ENCODE measurements at regions not wholly inside any gene's neighbourhood (a gene's known extent, or its start where the extent isn't known, plus 50 kb on each side); places are given as distances from the start of the nearest gene placed in this dataset.

GRCh38 chr6:105489216-105489530 is 86.3 kb upstream of the PREP start:
- H3K4me1 ChIP-seq (ENCODE audit: control insufficient read depth, insufficient read depth, low read length): no peaks in the 10 kb centered on the region
- POLR2A ChIA-PET: no interaction called here
- CTCF ChIA-PET: interaction anchor here (0.9 to 1.2 kb wide), 2 partner anchors 35 to 812 kb away, joined by 4 read pairs; no protein-coding TSS in a partner anchor

GRCh38 chr6:105488516-105489215 is 85.8 kb upstream of the PREP start:
- Histone ChIP-seq H3K36me3 (ENCODE audit: control insufficient read depth in 2 of 2, insufficient read depth in 1 of 2, low read length in 2 of 2) (no peaks in the 10 kb centered on the region), H3K4me3 (ENCODE audit: low read depth, low read length) (no peak overlapping the region), H3K4me1 (ENCODE audit: control insufficient read depth, insufficient read depth, low read length) (no peaks in the 10 kb centered on the region), H3K27ac (ENCODE audit: extremely low read depth, low read depth, low read length) (no peak overlapping the region), H3K9me3 (ENCODE audit: control insufficient read depth, insufficient read depth, low read depth, low read length) (no peaks in the 10 kb centered on the region)
- POLR2A ChIA-PET: no interaction called here
- CTCF ChIA-PET: interaction anchor here (0.9 to 1.2 kb wide), 5 partner anchors 12 to 813 kb away, joined by 3 to 4 read pairs (median 4); no protein-coding TSS in a partner anchor
- TF ChIP-seq ZBTB44 (tag by site-specific recombination; IDR thresholded peaks at IDR 0.05) (no peak), YY1 (tag by site-specific recombination; IDR thresholded peaks at IDR 0.05) (no peak), SP2 (tag by site-specific recombination; IDR thresholded peaks at IDR 0.05) (no peak), ZNF157 (tag by site-specific recombination; IDR thresholded peaks at IDR 0.05) (no peak), YY2 (tag by site-specific recombination; IDR thresholded peaks at IDR 0.05) (no peak), ZNF37A (tag by site-specific recombination; IDR thresholded peaks at IDR 0.05) (no peak), ZNF112 (tag by site-specific recombination; IDR thresholded peaks at IDR 0.05) (no peak)

More at GRCh38 chr6:105489216-105489530, 86.3 kb upstream of the PREP start:
- Histone ChIP-seq H3K4me3 (ENCODE audit: low read depth, low read length) (no peak overlapping the region), H3K27ac (ENCODE audit: extremely low read depth, low read depth, low read length) (no peak overlapping the region), H3K36me3 (ENCODE audit: control insufficient read depth in 2 of 2, insufficient read depth in 1 of 2, low read length in 2 of 2) (no peaks in the 10 kb centered on the region), H3K9me3 (ENCODE audit: control insufficient read depth, insufficient read depth, low read depth, low read length) (no peaks in the 10 kb centered on the region)
- TF ChIP-seq ZNF223 (tag by site-specific recombination; IDR thresholded peaks at IDR 0.05) (no peak), KLF7 (tag by site-specific recombination; IDR thresholded peaks at IDR 0.05; ENCODE audit: borderline replicate concordance) (no peak), ZNF324 (tag by site-specific recombination; IDR thresholded peaks at IDR 0.05) (no peak), ZBTB8A (tag by site-specific recombination; IDR thresholded peaks at IDR 0.05) (no peak), ZNF654 (tag by site-specific recombination; IDR thresholded peaks at IDR 0.05; ENCODE audit: low read depth) (no peak), ZBTB26 (tag by site-specific recombination; optimal IDR thresholded peaks at IDR 0.05) (no peak), ZNF704 (tag by site-specific recombination; IDR thresholded peaks at IDR 0.05) (no peak), ZNF221 (tag by site-specific recombination; IDR thresholded peaks at IDR 0.05; ENCODE audit: borderline replicate concordance) (no peak), ZNF747 (tag by site-specific recombination; IDR thresholded peaks at IDR 0.05) (no peak), TCF7L2 (IDR thresholded peaks at IDR 0.05; ENCODE audit: borderline replicate concordance, low read depth, low read length) (no peak), ZBTB21 (tag by site-specific recombination; IDR thresholded peaks at IDR 0.05) (no peak), ZNF398 (tag by site-specific recombination; IDR thresholded peaks at IDR 0.05) (no peak)
